Skeletal muscle satellite cell (primary cell): ENCODE measurements at regions not wholly inside any gene's neighbourhood (a gene's known extent, or its start where the extent isn't known, plus 50 kb on each side); places are given as distances from the start of the nearest gene placed in this dataset.

Source experiments
- H3K27me3 ChIP-seq: 2 replicates; pipeline ENCODE4 v1.7.0; 2013; ENCODE audit warnings: low read length; ENCODE audit not compliant: control insufficient read depth, insufficient read depth
- H3K36me3 ChIP-seq: 2 replicates; pipeline ENCODE4 v1.7.0; 2013; ENCODE audit warnings: mild to moderate bottlenecking, control low read depth, low read length; ENCODE audit not compliant: insufficient read depth
- H3K4me1 ChIP-seq: 2 replicates; pipeline ENCODE4 v1.7.0; 2013; ENCODE audit warnings: low read length; ENCODE audit not compliant: control insufficient read depth, insufficient read depth
- H3K4me2 ChIP-seq: 2 replicates; pipeline ENCODE4 v1.7.0; 2013; ENCODE audit warnings: mild to moderate bottlenecking, low read length
- H3K4me3 ChIP-seq: 2 replicates; pipeline ENCODE4 v1.7.0; 2013; ENCODE audit warnings: low read length
- H3K9ac ChIP-seq: 2 replicates; pipeline ENCODE4 v1.7.0; 2013; ENCODE audit warnings: mild to moderate bottlenecking, low read depth, low read length, moderate library complexity
- H3K9me3 ChIP-seq: replicated peaks from 2 replicates; pipeline ENCODE4 v1.7.0; 2013; ENCODE audit warnings: mild to moderate bottlenecking, control low read depth, low read length

DNA sequence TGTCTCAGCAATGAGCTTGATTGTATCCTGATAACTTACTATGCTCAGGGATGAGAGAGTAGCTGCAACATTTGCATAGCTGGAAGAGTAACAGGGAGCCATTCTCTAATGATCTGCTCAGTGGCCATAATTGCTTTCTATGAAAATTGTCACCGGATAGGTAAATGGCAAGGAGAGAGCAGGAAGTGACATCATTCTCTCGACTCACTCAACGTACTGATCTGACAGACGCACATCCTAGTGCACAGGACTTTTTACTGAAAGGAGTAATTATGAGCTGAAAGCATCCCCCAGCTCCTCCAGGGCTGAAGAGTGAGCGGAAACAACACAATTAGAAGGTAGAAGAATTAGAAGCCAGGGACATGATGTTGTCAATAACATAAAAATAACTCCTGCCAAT, 71.8 kb downstream of the IRX5 start:
- no peak overlapping the region for H3K9ac ChIP-seq
- H3K27me3 ChIP-seq: peaks cover 13% of the 10 kb centered on the region
- no peaks in the 10 kb centered on the region for H3K36me3 ChIP-seq
- no peaks in the 10 kb centered on the region for H3K9me3 ChIP-seq
- peaks cover 25% of the 10 kb centered on the region for H3K4me1 ChIP-seq
- H3K4me2 ChIP-seq: peak overlapping the region; percentile 35
- no peak overlapping the region for H3K4me3 ChIP-seq

GRCh38 chr16:55003306-55003705, 72.6 kb downstream of the IRX5 start:
- Histone ChIP-seq H3K27me3 (peaks cover 4% of the 10 kb centered on the region), H3K4me1 (peaks cover 25% of the 10 kb centered on the region), H3K9ac (no peak overlapping the region), H3K9me3 (no peaks in the 10 kb centered on the region), H3K4me2 (no peak overlapping the region), H3K36me3 (no peaks in the 10 kb centered on the region), H3K4me3 (no peak overlapping the region)

GRCh38 chr16:55003916-55004315, 73.3 kb downstream of the IRX5 start:
- Histone ChIP-seq H3K36me3 (no peaks in the 10 kb centered on the region), H3K9me3 (no peaks in the 10 kb centered on the region), H3K4me2 (no peak overlapping the region), H3K4me1 (peaks cover 25% of the 10 kb centered on the region), H3K9ac (no peak overlapping the region), H3K27me3 (no peaks in the 10 kb centered on the region), H3K4me3 (no peak overlapping the region)

- Histone ChIP-seq H3K36me3 (no peaks in the 10 kb centered on the region), H3K4me3 (no peak overlapping the region), H3K9ac (no peak overlapping the region), H3K4me1 (peaks cover 2% of the 10 kb centered on the region), H3K9me3 (no peaks in the 10 kb centered on the region), H3K4me2 (no peak overlapping the region), H3K27me3 (no peaks in the 10 kb centered on the region)
Measured at GRCh38 chr16:55007504-55007903, 76.8 kb downstream of the IRX5 start.

GRCh38 chr16:55008836-55009510, 78.3 kb downstream of the IRX5 start:
- Histone ChIP-seq H3K9ac (no peak overlapping the region), H3K9me3 (no peaks in the 10 kb centered on the region), H3K4me2 (no peak overlapping the region), H3K36me3 (no peaks in the 10 kb centered on the region), H3K4me1 (no peaks in the 10 kb centered on the region), H3K4me3 (no peak overlapping the region), H3K27me3 (no peaks in the 10 kb centered on the region)

GRCh38 chr16:55009581-55009980, 78.9 kb downstream of the IRX5 start:
- Histone ChIP-seq H3K4me1 (no peaks in the 10 kb centered on the region), H3K9me3 (no peaks in the 10 kb centered on the region), H3K4me3 (no peak overlapping the region), H3K36me3 (no peaks in the 10 kb centered on the region), H3K9ac (no peak overlapping the region), H3K27me3 (no peaks in the 10 kb centered on the region), H3K4me2 (no peak overlapping the region)

DNA sequence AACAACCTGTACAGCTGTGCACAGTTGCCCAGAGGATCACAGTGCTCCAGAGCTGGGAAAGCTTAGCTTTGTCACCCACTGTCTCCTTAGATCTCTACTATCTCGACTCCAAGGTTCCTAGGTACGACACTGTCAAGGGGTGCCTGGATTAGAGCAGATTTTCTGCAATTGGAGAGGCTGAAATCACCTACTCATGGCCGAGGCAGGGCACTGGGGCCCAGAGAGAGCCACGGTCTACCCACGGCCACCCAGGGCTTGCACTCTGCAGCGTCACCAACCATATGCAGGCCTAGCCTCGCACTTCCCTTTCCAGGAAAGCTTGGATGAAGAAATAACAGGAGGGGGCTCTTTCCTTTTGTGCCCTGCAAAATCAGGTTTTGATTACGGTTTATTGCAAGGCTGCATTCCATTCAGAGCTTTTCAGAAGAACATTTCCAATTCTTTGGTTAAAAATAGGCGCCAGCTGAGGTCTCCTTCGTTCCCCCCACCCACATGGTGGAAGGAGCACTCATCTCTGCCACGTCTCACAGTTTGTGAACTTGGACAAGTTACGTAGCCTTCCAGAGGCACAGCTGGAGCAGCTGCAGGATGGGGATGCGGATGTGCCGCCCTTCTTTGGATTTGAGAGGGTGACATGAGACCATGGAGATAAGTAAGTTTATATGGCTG, 80.0 kb downstream of the IRX5 start:
- Histone ChIP-seq H3K9me3 (no peaks in the 10 kb centered on the region), H3K4me2 (no peak overlapping the region), H3K27me3 (no peaks in the 10 kb centered on the region), H3K4me3 (no peak overlapping the region), H3K36me3 (no peaks in the 10 kb centered on the region), H3K9ac (no peak overlapping the region), H3K4me1 (no peaks in the 10 kb centered on the region)

DNA sequence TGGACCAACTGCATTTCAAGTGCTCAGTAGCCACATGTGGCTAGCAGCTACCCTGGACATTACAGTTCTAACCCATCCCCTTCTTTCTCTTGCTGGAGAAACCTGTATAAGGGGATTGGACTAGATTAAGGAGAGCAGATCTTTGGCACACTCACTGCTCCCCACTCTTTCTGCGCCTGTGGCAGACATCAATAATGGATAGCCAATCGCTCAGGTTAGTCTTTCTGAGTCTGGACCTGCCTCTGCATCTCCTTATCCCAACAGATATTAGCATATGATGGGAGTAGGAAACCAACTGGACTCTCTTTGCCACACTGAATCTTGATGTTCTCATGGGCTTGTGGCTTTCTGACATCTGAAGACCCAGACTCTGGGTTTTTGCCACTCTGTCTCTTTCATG, 81.7 kb downstream of the IRX5 start:
- H3K9me3 ChIP-seq: no peaks in the 10 kb centered on the region
- no peak overlapping the region for H3K4me3 ChIP-seq

GRCh38 chr16:55012793-55013192, 82.1 kb downstream of the IRX5 start:
- Histone ChIP-seq H3K4me1 (no peaks in the 10 kb centered on the region), H3K36me3 (no peaks in the 10 kb centered on the region), H3K9me3 (no peaks in the 10 kb centered on the region), H3K4me2 (no peak overlapping the region), H3K4me3 (no peak overlapping the region), H3K9ac (no peak overlapping the region), H3K27me3 (peaks cover 5% of the 10 kb centered on the region)

More for the DNA sequence above, 81.7 kb downstream of the IRX5 start:
- H3K4me1 ChIP-seq: no peaks in the 10 kb centered on the region
- H3K4me2 ChIP-seq: no peak overlapping the region
- H3K9ac ChIP-seq: no peak overlapping the region
- peaks cover 5% of the 10 kb centered on the region for H3K27me3 ChIP-seq
- no peaks in the 10 kb centered on the region for H3K36me3 ChIP-seq

DNA sequence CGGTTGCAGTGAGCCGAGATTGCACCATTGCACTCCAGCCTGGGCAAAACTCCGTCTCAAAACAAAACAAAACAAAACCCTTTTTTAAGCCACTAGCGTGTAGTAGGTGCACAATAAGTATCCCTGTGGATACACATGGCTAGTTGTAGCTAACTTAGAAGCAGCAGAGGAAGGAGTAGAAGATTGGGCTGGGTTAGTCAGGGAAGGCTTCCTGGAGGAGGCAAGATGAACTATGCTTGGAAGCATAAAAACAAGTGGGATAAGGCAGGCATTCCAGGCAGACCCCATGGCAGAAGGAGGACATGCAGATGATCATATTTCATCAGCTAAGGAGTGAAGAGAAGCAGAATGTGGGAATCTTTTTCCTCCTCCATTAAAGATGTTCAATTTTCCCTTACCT, 83.4 kb downstream of the IRX5 start:
- no peak overlapping the region for H3K9ac ChIP-seq
- no peak overlapping the region for H3K4me3 ChIP-seq
- no peaks in the 10 kb centered on the region for H3K9me3 ChIP-seq
- H3K36me3 ChIP-seq: no peaks in the 10 kb centered on the region
- no peaks in the 10 kb centered on the region for H3K4me1 ChIP-seq
- H3K4me2 ChIP-seq: no peak overlapping the region
- H3K27me3 ChIP-seq: peaks cover 5% of the 10 kb centered on the region

- peaks cover 3% of the 10 kb centered on the region for H3K9me3 ChIP-seq
- no peak overlapping the region for H3K4me3 ChIP-seq
- H3K36me3 ChIP-seq: no peaks in the 10 kb centered on the region
- no peak overlapping the region for H3K9ac ChIP-seq
- H3K4me2 ChIP-seq: no peak overlapping the region
- no peaks in the 10 kb centered on the region for H3K4me1 ChIP-seq
- H3K27me3 ChIP-seq: peaks cover 5% of the 10 kb centered on the region
Measured at GRCh38 chr16:55015181-55015913, 84.7 kb downstream of the IRX5 start.
